Small intestine (tissue), 7 donors: ENCODE measurements at regions not wholly inside any gene's neighbourhood (a gene's known extent, or its start where the extent isn't known, plus 50 kb on each side); places are given as distances from the start of the nearest gene placed in this dataset.

Source experiments
- DNase-seq, 2 donors: peaks; one replicate each; pipeline versions ENCODE4 v3.0.0 to v3.0.0-alpha.2; 2013
- FAIRE-seq: peaks from 2 replicates; lab custom pipeline; 2012; peaks lifted over from hg19 to GRCh38; lab: Jason Lieb, UNC
- H3K27ac ChIP-seq, 3 donors: one replicate each; pipeline ENCODE4 v1.5.1; 2013; ENCODE audit warnings: low read length in 2 of 3, mild to moderate bottlenecking in 2 of 3, control low read depth in 1 of 3, inconsistent platforms in 1 of 3, low read depth in 1 of 3, moderate library complexity in 1 of 3
- H3K27me3 ChIP-seq, 3 donors: one replicate each; pipeline ENCODE4 v1.6.1; 2013; ENCODE audit warnings: low read length in 3 of 3, inconsistent platforms in 1 of 3; ENCODE audit not compliant: control insufficient read depth in 3 of 3, insufficient read depth in 3 of 3
- H3K36me3 ChIP-seq, 3 donors: one replicate each; pipeline ENCODE4 v1.6.1; 2013; ENCODE audit warnings: low read length in 3 of 3, inconsistent platforms in 1 of 3, low read depth in 1 of 3, mild to moderate bottlenecking in 1 of 3, moderate library complexity in 1 of 3; ENCODE audit not compliant: control insufficient read depth in 3 of 3, insufficient read depth in 2 of 3
- H3K4me1 ChIP-seq, 3 donors: one replicate each; pipeline ENCODE4 v1.6.1; 2013; ENCODE audit warnings: low read length in 2 of 3, inconsistent platforms in 1 of 3, low read depth in 1 of 3, mild to moderate bottlenecking in 1 of 3, moderate library complexity in 1 of 3; ENCODE audit not compliant: control insufficient read depth in 3 of 3, insufficient read depth in 2 of 3
- H3K4me3 ChIP-seq, 3 donors: one replicate each; pipeline ENCODE4 v1.5.1; 2013; ENCODE audit warnings: low read length in 3 of 3, control low read depth in 1 of 3, inconsistent platforms in 1 of 3, low read depth in 1 of 3, mild to moderate bottlenecking in 1 of 3, moderate library complexity in 1 of 3
- H3K9me3 ChIP-seq, 2 donors: one replicate each; pipeline ENCODE4 v1.6.1; 2013; ENCODE audit warnings: low read depth in 1 of 2, low read length in 1 of 2; ENCODE audit not compliant: control insufficient read depth in 2 of 2, insufficient read depth in 1 of 2
- WGBS, 3 donors: extraction: QIAGEN DNeasy Blood & Tissue Kit; methylation state at CpG; one replicate each; pipeline ENCODE4 v1.1.7; 2013; 5-methylcytosine and 5-hydroxymethylcytosine counted together
- donor health status: healthy with polysubstance abuse.
- donor health status: control.
- donor health status: control.
- donor health status: Bipolar disorder and iron deficiency.
- donor health status: healthy.

DNA sequence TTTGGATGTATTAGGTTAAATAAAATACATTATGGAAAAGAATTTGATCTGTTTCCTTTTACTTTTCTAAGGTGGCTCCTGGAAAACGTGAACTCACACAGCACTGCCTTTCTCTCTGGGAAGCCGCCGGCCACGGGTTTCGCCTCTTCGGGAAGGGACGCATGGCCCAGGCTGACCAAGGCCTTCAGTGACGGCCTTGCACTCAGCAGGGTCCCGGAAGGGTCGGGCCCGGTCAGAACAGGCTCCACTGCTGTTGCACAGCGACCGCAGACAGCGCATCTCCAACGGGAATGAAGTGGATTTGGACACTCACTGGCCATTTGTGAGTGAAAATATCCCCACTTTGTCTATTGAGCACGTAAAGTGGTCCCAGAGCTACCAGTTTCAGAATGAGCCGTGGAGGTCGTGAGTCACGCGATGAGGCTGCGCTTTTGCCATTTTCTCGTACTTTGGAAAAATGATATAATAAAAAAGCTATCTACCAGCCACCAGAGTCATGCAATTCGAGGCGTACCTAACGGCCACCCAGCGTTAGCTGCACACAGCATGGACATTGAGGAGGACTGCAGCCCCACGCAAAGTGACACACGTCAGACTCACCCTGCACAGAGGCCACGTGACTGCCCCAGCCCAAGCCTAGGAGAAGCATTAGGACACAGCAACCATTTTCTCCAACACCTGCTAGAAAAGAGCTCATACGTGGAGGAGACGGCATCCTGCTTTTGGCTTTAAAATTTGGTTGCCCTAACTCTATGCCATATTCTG, 244.3 kb downstream of the TTLL2 start:
- DNase-seq (no peak), FAIRE-seq (no peak)
- Histone ChIP-seq H3K36me3 (no peaks in the 10 kb centered on the region), H3K4me1 (peaks cover 0 to 21% (median 2%) of the 10 kb centered on the region in 3 donors), H3K27me3 (no peaks in the 10 kb centered on the region), H3K27ac (no peak overlapping the region), H3K4me3 (no peak overlapping the region), H3K9me3 (no peaks in the 10 kb centered on the region)
- WGBS, 3 donors: 87 to 90% (median 88%) methylated on average over 31 of the region's 31 CpGs

DNA sequence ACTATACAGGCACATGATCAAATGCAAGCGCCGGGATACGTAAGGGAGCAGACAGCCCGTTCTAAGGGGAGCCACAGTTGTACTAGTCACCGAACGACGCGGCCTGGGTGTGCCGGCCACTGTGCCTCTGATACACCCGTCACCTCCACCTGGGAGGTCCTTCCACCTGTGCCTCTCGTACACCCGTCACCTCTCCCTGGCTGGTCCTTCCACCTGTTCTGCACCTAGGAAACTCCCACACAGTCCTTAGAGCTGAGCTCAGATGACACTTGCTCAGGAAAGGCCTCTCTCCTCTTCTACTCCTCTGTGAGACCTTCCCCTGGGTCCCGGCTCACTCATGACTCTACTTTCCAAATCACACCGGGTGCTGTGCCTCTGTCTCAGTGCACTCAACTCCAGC, 245.0 kb downstream of the TTLL2 start:
- DNase-seq (no peak), FAIRE-seq (no peak)
- peaks cover 0 to 21% (median 2%) of the 10 kb centered on the region in 3 donors for H3K4me1 ChIP-seq
- WGBS, 3 donors: 87 to 94% (median 91%) methylated on average over 14 of the region's 14 CpGs
- no peak overlapping the region for H3K4me3 ChIP-seq
- no peaks in the 10 kb centered on the region for H3K27me3 ChIP-seq
- H3K36me3 ChIP-seq: no peaks in the 10 kb centered on the region
- H3K27ac ChIP-seq: no peak overlapping the region
- H3K9me3 ChIP-seq: no peaks in the 10 kb centered on the region

DNA sequence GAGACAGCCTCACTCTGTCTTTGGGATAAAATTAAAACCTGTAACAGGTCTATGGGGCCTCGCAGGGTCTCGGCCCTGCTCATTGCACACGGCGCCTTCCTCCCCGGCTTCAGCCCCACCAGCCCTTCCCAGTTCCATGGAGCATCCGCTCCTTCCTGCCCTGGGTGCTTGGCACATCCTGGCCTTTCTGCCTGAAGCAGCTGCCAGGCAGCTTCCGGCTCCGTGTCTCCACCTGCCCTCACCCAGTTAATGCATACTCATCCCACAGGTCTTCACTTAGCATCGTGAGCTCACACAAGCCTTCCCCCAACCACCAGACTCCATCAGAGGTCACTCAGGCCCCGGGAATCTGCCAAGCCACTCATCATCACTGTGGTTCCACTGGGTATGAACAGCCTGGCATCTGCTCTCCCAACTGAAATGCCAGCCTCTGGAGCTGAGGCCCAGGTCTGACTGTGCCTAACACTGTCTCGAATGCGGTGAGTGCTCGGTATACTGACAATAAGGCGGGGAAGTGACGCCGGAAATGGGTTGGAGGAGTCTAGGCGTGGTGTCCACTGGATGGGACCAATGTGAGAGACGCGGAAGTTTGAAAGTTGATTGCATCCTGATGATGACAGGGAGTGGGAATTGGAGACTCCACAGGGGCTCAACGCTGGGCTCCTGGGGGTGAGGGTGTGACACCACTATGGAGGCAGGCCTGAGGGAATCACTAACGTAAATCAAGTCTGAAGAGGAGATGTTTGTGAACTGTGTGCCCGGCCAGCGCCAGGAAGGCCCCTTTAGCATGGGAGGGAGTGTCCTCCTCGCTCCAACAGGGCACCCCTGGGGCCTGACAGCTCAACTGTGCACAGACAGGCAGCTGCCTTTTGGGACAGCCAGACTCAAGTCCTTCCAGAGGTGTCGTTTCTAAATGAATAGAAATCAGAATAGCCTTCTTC, 245.8 kb downstream of the TTLL2 start:
- Histone ChIP-seq H3K36me3 (no peaks in the 10 kb centered on the region), H3K4me1 (peaks cover 0 to 13% (median 2%) of the 10 kb centered on the region in 3 donors), H3K4me3 (no peak overlapping the region), H3K27me3 (no peaks in the 10 kb centered on the region), H3K27ac (no peak overlapping the region), H3K9me3 (no peaks in the 10 kb centered on the region)
- WGBS, 3 donors: 92 to 93% (median 93%) methylated on average over 25 of the region's 25 CpGs
- FAIRE-seq (no peak), DNase-seq (no peak)

- no peak for FAIRE-seq
- DNase-seq: no peak
- Histone ChIP-seq H3K9me3 (no peaks in the 10 kb centered on the region), H3K4me3 (no peak overlapping the region), H3K27ac (no peak overlapping the region), H3K27me3 (no peaks in the 10 kb centered on the region), H3K4me1 (peaks cover 0 to 7% (median 0%) of the 10 kb centered on the region in 3 donors), H3K36me3 (no peaks in the 10 kb centered on the region)
- 83 to 90% (median 86%) methylated on average over 9 of the region's 9 CpGs for WGBS, 3 donors
These were observed 246.7 kb downstream of the TTLL2 start for GRCh38 chr6:167571550-167571949.

DNA sequence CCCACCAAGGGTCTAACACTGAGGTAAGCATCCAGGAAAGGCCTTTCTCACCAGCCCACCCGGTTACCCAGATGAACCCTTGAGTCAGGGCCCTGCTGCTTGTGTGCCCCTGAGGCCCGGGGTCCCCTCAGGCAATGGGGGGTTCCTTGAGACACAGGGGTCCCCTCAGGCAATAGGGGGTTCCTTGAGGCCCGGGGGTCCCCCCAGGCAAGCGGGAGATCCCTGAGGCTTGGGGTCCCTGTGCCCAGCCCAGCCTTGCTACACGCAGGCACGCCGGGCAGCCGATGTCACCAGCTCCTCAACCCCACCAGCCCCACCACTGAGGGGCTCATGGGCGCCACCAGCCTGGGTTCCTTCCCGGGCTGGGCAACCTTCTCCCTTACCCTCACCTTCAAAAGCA, 247.2 kb downstream of the TTLL2 start:
- DNase-seq: no peak
- 74 to 90% (median 89%) methylated on average over 10 of the region's 10 CpGs for WGBS, 3 donors

DNA sequence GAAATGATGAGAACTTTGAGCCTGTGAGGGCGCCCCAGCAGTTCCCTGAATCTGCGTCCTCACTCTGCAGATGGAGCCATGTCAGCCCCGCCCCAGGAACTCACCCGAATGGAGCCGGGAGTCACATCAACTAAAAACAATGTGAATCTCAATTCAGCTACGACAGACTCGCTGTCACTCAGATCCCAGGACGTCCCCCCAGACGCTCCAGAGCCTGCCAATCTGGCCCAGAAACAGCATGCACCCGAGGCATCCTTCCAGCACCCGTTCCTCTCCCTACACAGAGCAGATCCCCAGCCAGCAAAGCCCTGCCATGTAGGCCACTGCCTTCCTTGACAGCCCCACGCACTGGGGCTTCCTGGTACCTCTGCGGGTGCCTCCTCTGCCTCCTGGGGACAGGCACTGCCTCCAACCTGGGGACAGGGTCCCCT, 248.0 kb downstream of the TTLL2 start:
- Histone ChIP-seq H3K4me1 (no peaks in the 10 kb centered on the region), H3K4me3 (no peak overlapping the region), H3K9me3 (no peaks in the 10 kb centered on the region), H3K27me3 (no peaks in the 10 kb centered on the region), H3K36me3 (no peaks in the 10 kb centered on the region), H3K27ac (no peak overlapping the region)
- DNase-seq (no peak), FAIRE-seq (no peak)
- 72 to 79% (median 73%) methylated on average over 13 of the region's 13 CpGs for WGBS, 3 donors

More for the DNA sequence above, 247.2 kb downstream of the TTLL2 start:
- no peaks in the 10 kb centered on the region for H3K36me3 ChIP-seq
- H3K4me3 ChIP-seq: no peak overlapping the region
- H3K4me1 ChIP-seq: peaks cover 0 to 1% (median 0%) of the 10 kb centered on the region in 3 donors
- no peak overlapping the region for H3K27ac ChIP-seq
- no peak for FAIRE-seq
- H3K27me3 ChIP-seq: no peaks in the 10 kb centered on the region
- no peaks in the 10 kb centered on the region for H3K9me3 ChIP-seq

DNA sequence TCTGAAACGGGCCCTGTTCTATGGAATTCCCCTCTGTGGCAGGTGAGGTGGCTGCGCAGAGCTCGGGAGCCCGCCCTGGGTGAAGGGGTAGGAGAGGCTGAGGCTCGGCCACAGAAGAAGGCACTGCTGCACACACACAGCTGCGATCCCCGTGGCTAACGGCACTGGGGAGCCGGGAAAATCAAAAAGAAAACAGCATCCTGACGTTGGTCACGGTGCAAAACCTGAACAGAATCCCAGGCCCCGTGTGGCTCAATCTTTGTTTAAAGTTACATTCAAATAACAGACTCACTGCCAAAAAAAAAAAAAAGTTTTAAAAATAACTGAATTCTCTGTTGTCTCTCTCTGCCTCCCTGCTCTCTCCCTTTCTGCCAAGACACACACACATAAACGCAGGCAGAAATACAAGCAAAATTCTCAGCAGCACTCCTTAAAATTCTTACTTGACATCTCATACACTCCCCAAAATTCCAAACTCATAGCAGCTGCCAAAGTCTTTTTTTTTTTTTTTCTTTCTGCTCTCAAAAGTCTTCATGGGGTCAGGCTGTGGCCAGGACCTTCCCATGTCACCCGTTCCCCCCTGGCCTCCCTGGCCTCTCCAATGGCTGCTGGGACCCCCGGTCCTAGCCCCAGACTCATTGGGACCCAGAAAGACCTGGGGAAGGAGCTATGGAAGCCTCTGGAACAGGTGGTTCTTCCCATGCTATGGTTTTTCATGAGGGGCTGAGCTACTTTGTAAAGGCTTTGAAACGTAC, 248.8 kb downstream of the TTLL2 start:
- 68 to 87% (median 80%) methylated on average over 16 of the region's 16 CpGs for WGBS, 3 donors
- Histone ChIP-seq H3K36me3 (no peaks in the 10 kb centered on the region), H3K4me1 (no peaks in the 10 kb centered on the region), H3K27me3 (no peaks in the 10 kb centered on the region), H3K4me3 (no peak overlapping the region), H3K9me3 (no peaks in the 10 kb centered on the region), H3K27ac (no peak overlapping the region)
- no peak for DNase-seq
- FAIRE-seq: no peak
